ENCODE measurements at regions not wholly inside any gene's neighbourhood (a gene's known extent, or its start where the extent isn't known, plus 50 kb on each side); places are given as distances from the start of the nearest gene placed in this dataset.

GRCh38 chr6:24076011-24076410, 50.0 kb upstream of the NRSN1 start:
- Histone ChIP-seq H3K4me1 (replicated peaks) (no peaks in the 10 kb centered on the region), H3K4me3 (no peak overlapping the region), H3K27me3 (replicated peaks) (no peaks in the 10 kb centered on the region), H3K27ac (no peak overlapping the region), H3K36me3 (no peaks in the 10 kb centered on the region), H3K9me3 (replicated peaks) (peaks cover 9% of the 10 kb centered on the region; the same call in 1 of the 2 replicates)
- no peak for DNase-seq (ENCODE audit: low read depth in 1 of 2, low spot score in 2 of 2)

Measured in SJSA1 (cell line).